ENCODE measurements at regions not wholly inside any gene's neighbourhood (a gene's known extent, or its start where the extent isn't known, plus 50 kb on each side); places are given as distances from the start of the nearest gene placed in this dataset.
"Not testable (repeated sequence)": the region's sequence is repeated elsewhere in the genome, so short reads cannot be mapped to it uniquely, and the experiment has no call there.

DNA sequence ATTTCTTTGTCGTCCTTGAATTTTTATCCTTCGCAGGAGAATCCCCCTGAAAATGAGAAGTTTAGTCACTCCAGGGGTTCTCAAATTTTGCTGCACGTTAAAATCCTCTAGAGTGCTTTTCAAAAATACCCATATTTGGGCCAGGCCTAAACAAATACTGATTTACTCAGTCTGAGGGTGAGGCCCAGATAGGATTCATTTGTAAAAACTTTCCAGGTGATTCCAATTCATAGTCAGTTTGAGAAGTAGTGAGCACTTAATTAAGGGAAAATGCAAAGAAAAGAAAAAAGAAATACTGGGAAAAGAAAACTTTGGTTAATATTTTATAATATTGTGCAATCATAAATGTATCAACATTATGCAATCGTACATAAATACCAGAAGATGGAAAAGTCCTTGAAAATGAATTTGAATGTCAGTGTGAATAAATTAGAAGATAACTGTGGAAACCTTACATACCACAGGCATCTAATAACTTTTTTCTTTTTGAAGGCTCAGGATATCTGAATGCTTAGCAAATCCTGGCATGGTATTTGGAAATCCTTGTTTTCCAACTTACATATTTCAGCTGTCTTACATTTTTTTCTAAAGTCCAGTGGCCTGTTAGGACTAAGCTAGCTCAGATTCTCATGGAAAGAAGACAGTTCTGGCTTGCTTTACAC lies 116.5 kb upstream of the DAPK1 start:
- DNase-seq, result no peak
- no peak for TF ChIP-seq GATA1 (IDR thresholded peaks at IDR 0.05; ENCODE audit: low read depth, low read length)
- TF ChIP-seq POLR2A (IDR thresholded peaks at IDR 0.05; ENCODE audit: low read length), result no peak

DNA sequence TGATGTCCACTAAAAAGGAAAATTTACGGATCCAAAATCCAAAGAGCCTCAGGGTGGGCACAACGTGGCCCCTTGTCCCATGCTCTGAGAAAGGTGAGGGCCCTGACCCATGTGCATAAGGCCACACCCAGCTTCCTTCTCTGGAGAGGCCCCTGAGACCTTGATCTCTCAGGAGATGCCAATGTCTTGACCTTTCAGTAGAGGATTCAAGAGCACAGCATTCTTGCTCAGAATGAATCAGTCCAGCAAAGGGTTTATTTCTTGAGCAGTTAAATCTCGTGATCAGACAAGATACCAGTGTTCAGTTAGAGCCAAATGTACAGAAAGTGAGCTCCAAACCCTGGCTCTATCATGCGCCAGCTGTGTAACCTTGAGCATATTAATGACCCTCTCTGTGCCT lies 115.9 kb upstream of the DAPK1 start:
- no peak for DNase-seq
- TF ChIP-seq POLR2A (IDR thresholded peaks at IDR 0.05; ENCODE audit: low read length), result no peak
- no peak for TF ChIP-seq GATA1 (IDR thresholded peaks at IDR 0.05; ENCODE audit: low read depth, low read length)

DNA sequence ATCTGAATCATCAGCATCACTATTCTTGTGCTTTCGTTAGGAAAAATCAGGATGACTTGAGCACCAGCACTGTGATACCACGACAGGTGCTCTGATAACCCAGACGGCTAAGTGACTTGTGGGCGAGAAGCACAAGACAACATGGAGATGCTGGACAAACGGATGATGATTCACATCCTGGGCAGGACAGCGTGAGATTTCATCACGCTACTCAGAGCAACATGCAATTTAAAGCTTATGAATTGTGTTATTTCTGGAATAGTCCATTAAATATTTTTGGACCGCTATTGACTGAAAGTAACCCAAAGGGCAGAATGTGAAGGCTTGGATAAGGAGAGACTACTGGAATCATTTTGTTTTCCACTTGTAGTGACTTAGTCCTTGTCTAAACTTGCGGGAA lies 114.8 kb upstream of the DAPK1 start:
- no peak for TF ChIP-seq GATA1 (IDR thresholded peaks at IDR 0.05; ENCODE audit: low read depth, low read length)
- no peak for TF ChIP-seq POLR2A (IDR thresholded peaks at IDR 0.05; ENCODE audit: low read length)
- peak in 1 of 2 experiments; percentile 9 for DNase-seq

DNA sequence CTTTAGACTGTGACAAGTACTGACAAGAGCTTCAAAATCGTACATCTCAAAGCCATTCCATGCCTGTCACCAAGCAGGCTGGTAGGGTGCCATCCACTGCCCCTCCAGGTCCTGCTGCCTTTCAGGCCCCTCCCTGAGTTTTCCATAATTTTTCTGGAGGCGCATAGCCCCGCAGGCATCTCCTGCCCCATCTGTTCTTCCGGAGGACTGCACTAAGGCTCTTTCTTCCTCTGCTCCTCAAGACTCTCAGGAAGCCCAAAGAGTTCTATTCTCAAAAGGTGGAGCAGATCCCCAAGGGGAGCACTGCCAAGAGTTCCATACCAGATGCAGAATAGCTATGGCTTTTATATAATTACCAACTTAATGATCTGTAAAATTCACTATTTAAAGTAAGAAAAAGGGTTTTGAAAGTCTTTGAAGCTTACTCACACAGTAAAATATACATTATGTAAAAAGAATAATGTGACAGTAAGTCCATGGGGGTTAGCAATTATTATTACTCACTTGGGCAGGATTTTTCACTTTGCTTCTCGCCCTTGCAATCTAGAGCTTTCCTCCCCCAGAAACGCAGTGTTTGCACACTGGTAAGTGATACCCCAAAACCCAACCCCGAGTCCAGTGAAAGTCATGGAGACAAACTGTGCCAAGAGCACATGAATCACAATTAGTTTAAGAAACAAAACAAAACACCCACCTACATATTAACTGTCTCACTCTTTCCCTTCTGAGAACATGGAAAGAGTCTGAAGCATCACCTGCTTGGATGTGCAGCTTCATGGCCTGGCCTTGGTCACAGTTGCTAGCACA lies 114.1 kb upstream of the DAPK1 start:
- DNase-seq, result no peak
- no peak for TF ChIP-seq GATA1 (IDR thresholded peaks at IDR 0.05; ENCODE audit: low read depth, low read length)
- no peak for TF ChIP-seq POLR2A (IDR thresholded peaks at IDR 0.05; ENCODE audit: low read length)

DNA sequence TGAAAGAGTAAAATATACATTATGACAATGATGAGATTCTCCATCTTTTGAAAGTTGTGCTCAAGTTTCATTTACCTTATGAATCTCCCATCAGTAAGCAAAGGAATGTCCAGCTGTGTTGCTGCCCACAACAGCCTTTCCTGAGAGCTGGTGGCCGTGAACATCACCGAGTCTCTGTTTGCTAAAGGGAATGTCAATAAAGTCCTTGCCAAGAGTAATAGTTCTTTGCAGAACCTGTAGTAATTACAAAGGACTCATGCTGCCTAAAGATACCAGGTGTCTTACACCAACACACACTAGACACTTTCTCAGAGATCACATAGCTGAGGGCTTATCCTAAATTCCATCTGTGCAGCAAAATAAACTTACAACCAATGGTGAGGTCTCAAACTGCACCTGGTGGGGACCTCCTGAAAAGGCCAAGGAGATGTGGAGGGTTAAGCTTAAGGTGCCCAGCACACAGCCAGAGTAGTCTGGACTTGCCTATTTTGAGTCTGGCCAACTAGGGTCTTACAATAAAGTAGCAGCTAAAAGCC lies 111.1 kb upstream of the DAPK1 start:
- TF ChIP-seq GATA1 (IDR thresholded peaks at IDR 0.05; ENCODE audit: low read depth, low read length) (no peak), POLR2A (IDR thresholded peaks at IDR 0.05; ENCODE audit: low read length) (no peak)
- peak; percentile 38 to 49 for DNase-seq

DNA sequence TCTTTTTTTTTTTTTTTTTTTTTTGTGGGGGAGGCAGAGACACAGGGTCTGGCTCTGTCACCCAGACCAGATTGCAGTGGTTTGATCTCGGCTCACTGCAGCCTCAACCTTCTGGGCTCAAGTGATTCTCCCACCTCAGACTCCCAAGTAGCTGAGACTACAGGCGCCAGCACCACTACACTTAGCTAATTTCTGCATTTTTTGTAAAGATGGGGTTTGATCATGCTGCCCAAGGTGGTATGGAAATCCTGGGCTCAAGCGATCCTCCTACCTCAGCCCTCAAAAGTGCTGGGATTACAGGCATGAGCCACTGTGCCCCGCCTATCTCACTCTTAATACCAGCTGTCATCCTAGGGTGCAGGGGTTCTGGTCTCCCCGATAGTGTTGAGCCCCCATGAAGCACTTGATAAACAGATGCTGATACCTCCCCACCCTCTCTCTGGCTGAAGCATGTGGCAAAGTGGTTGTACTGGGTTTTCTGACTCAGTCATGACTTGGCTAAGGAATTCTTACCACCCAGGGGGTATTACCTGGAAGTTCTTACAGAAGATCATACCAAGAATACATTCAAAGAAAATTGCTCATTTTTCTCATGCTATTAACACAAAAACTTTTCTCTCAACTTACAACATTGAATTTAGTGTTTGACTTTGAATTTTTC lies 110.2 kb upstream of the DAPK1 start:
- DNase-seq, result peak; percentile 87 to 93

DNA sequence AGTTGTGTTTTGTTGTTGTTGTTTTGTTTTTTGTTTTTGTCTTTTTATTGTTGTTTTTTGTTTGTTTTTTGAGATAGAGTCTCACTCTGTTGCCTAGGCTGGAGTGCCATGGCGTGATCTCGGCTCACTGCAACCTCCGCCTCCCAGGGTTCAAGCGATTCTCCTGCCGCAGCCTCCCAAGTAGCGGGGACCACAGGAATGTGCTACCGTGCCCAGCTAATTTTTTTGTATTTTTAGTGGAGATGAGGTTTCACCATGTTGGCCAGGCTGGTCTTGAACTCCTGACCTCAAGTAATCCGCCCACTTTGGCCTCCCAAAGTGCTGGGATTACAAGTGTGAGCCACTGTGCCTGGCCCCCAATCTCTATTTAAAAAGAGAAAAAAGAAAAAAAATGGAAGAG lies 109.0 kb upstream of the DAPK1 start:
- DNase-seq, result not testable (repeated sequence)

More for the DNA sequence above, 110.2 kb upstream of the DAPK1 start:
- TF ChIP-seq POLR2A (IDR thresholded peaks at IDR 0.05; ENCODE audit: low read length), result peak; percentile 34
- TF ChIP-seq GATA1 (IDR thresholded peaks at IDR 0.05; ENCODE audit: low read depth, low read length), result no peak

DNA sequence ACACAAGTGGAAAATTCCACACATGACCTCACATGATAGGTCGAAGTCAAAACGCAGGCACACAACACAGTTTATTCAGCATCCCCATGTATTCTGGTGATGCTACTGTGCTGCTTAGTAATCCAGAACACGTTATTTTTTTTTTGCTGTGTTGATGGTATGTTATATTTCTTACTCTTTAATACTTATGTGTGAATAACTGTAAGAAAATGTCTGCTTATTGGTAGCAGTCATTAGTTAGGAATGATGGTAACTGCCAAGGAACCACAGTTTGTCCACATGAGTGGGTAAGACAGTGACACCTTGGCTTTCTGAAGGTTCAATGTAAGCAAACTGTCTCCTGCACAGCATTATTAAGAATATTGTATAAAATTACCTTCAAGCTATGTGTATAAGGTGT lies 107.7 kb upstream of the DAPK1 start:
- TF ChIP-seq GATA1 (IDR thresholded peaks at IDR 0.05; ENCODE audit: low read depth, low read length) (no peak), POLR2A (IDR thresholded peaks at IDR 0.05; ENCODE audit: low read length) (no peak)
- DNase-seq, result no peak

DNA sequence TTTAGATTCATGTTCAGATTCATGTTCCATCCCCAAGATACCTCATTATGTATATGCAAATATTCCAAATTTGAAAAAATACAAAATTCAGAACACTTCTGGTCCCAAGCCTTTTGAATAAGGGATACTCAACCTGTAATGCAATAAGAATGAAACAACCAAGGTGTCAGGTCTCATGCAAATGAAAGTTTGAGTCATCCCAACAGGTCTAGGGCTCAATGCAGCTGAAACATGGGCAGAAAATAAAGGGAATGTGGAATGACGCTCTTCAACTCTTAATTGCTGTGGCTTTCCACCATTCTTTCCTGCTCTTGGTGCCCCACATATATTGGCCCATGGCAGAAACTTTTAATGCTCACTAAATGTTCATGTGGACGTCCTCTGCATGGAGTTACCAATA lies 107.3 kb upstream of the DAPK1 start:
- DNase-seq, result no peak
- TF ChIP-seq GATA1 (IDR thresholded peaks at IDR 0.05; ENCODE audit: low read depth, low read length) (no peak), POLR2A (IDR thresholded peaks at IDR 0.05; ENCODE audit: low read length) (no peak)

DNA sequence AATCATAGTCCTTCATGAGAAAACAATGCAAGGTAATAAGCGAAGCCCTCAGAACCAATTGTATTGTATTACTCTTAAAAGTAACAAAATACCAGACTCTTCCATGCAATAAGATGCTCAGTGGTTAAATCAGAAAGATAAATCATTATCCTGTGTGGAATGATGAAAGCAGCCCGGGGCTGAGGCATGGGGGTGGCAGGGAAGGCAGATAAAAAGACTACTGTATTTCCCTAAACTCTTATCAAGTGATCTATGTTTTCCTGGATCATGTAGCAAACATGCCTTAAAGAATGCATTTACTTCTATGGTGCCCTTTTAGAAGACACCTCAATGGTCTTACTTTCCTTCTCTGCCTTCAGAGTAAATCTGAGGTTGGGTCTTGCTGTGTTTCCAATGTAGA lies 105.6 kb upstream of the DAPK1 start:
- TF ChIP-seq GATA1 (IDR thresholded peaks at IDR 0.05; ENCODE audit: low read depth, low read length), result no peak
- TF ChIP-seq POLR2A (IDR thresholded peaks at IDR 0.05; ENCODE audit: low read length), result no peak
- DNase-seq, result no peak

DNA sequence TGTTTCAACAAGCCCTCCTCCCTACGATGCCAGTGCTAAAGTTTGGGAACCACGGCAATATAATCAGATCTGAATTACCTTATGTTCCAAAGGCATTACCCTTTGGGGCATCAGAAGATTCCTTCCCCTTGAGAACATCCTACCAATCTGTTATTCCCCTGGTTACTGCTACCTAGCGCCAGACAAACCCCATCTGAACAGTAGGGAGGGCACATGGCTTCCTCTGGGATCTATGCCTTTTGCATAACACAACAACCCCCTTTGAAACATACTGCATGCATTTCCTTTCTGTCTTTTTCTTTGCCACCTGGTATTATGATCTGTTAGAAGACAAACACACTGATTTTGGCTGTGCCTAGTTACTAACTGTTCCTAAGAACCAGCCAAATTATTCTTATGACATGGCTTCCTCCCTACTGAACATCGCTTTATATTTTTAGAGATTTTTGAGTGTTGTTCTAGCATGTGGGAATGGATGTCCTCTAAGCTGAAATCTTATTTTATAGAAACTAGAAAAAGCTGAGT lies 103.9 kb upstream of the DAPK1 start:
- DNase-seq, result no peak
- TF ChIP-seq POLR2A (IDR thresholded peaks at IDR 0.05; ENCODE audit: low read length) (no peak), GATA1 (IDR thresholded peaks at IDR 0.05; ENCODE audit: low read depth, low read length) (no peak)

DNA sequence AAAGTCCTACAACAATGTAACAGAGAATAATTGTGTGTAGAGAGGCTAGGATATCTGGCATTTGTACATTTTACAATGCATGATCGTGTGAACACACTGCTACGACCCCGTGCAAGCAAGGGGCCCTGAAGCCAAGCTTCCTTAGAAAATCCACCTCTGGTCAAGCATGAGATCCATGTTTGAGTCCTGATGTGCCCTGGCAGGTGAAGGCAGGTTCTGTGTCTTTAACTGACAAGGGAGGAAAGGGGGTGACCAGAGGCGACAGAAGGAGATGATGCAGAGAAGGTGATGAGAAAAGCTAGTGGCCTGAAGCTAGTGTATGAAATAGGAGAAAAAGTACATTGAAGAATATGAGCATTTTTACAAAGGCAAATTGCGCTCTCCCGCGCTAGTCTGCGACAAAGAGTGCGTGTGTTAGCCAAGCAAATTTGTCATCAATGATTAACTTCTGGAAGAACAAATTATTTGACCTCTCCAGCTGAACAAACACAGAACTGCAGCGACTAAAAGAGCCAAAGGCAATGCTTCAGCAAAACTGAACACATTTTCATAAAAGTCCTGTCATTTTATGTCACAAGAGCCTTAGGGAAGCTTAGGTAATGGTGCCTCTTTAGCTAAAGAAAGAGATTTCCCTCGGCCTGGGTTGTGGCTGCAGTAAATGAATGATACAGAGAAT lies 101.7 kb upstream of the DAPK1 start:
- TF ChIP-seq POLR2A (IDR thresholded peaks at IDR 0.05; ENCODE audit: low read length) (no peak), GATA1 (IDR thresholded peaks at IDR 0.05; ENCODE audit: low read depth, low read length) (no peak)
- no peak for DNase-seq

DNA sequence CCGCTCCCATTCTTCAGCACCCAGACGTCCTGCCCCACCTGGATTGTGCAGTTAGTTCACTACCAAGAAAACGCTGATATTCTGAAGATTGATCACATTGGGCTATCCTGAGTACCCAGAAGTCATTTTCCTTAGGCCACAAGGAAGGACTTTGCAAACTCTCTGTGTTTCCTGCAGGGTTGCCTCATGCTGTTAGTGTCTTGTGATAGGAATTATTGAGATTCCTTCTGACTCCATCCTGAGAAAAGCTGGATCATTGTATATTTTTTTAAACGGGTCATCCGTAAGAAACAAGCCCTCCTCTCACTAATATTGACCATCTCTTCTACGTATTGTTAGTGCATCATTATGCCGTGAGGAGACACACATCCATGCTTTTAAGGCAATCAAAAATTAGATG lies 96.0 kb upstream of the DAPK1 start:
- DNase-seq, result no peak
- no peak for TF ChIP-seq GATA1 (IDR thresholded peaks at IDR 0.05; ENCODE audit: low read depth, low read length)
- TF ChIP-seq POLR2A (IDR thresholded peaks at IDR 0.05; ENCODE audit: low read length), result no peak

DNA sequence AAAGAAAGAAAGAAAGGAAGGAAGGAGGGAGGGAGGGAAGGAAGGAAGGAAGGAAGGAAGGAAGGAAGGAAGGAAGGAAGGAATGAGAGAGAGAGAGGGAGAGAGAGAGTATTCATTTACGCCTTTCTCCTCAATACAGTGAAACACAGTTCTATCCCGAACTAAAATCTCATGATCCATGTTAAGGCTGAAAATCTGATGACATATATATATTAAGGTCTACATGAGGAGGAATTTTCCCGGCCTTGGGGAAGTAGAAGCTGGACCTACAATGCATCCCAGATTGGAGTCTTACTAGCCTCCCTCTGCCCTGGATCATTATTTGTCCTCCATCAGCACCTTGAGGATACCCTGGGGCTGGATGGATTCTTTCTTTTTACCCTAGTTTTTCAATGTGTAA lies 95.1 kb upstream of the DAPK1 start:
- no peak for TF ChIP-seq POLR2A (IDR thresholded peaks at IDR 0.05; ENCODE audit: low read length)
- no peak for TF ChIP-seq GATA1 (IDR thresholded peaks at IDR 0.05; ENCODE audit: low read depth, low read length)
- no peak for DNase-seq
